SJSA1 (cell line): ENCODE measurements at regions not wholly inside any gene's neighbourhood (a gene's known extent, or its start where the extent isn't known, plus 50 kb on each side); places are given as distances from the start of the nearest gene placed in this dataset.
"Not testable (repeated sequence)": the region's sequence is repeated elsewhere in the genome, so short reads cannot be mapped to it uniquely, and the experiment has no call there.

Experiments
- DNase-seq, 2 experiments: peaks; one replicate each; pipeline ENCODE4 v3.0.0-alpha.2; 2015 to 2020; ENCODE audit warnings: low spot score in 2 of 2, low read depth in 1 of 2
- H3K27ac ChIP-seq: fragments of 250-450 bp; sonication (Bioruptor Pico); 2 replicates; pipeline ENCODE4 v1.5.1; 2020; ENCODE audit warnings: mild to moderate bottlenecking, moderate library complexity
- H3K27me3 ChIP-seq: fragments of 250-450 bp; sonication (Bioruptor Pico); replicated peaks from 2 replicates; pipeline ENCODE4 v1.5.1; 2020; ENCODE audit warnings: mild to moderate bottlenecking, moderate library complexity
- H3K36me3 ChIP-seq: fragments of 250-450 bp; sonication (Bioruptor Pico); 2 replicates; pipeline ENCODE4 v1.5.1; 2020; ENCODE audit warnings: mild to moderate bottlenecking
- H3K4me1 ChIP-seq: fragments of 250-450 bp; sonication (Bioruptor Pico); replicated peaks from 2 replicates; pipeline ENCODE4 v1.6.1; 2021; ENCODE audit warnings: mild to moderate bottlenecking
- H3K4me3 ChIP-seq: fragments of 250-450 bp; sonication (Bioruptor Pico); 2 replicates; pipeline ENCODE4 v1.5.1; 2020; ENCODE audit warnings: mild to moderate bottlenecking
- H3K9me3 ChIP-seq: fragments of 250-450 bp; sonication (Bioruptor Pico); replicated peaks from 2 replicates; pipeline ENCODE4 v1.5.1; 2020; ENCODE audit warnings: mild to moderate bottlenecking

DNA sequence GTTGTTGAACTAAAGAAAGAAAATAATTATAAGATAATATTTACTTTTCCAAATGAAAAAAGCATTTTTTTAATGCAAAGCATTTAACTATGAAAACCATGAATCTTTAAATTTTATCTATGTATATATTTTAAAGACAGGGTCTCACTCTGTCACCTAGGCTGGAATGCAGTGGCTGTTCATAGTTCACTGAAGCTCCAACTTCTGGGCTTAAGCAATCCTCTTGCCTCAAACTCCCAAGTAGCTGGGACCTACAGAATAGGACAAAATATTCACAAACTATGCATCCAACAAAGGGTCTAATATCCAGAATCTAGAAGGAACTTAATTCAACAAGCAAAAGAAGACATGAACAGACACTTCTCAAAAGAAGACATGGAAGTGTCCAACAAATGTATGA lies 55.9 kb upstream of the ALB start:
- Histone ChIP-seq H3K9me3 (no peaks in the 10 kb centered on the region), H3K4me1 (no peaks in the 10 kb centered on the region), H3K27ac (no peak overlapping the region), H3K27me3 (peaks cover 7% of the 10 kb centered on the region), H3K4me3 (no peak overlapping the region), H3K36me3 (no peaks in the 10 kb centered on the region)
- DNase-seq, result no peak

DNA sequence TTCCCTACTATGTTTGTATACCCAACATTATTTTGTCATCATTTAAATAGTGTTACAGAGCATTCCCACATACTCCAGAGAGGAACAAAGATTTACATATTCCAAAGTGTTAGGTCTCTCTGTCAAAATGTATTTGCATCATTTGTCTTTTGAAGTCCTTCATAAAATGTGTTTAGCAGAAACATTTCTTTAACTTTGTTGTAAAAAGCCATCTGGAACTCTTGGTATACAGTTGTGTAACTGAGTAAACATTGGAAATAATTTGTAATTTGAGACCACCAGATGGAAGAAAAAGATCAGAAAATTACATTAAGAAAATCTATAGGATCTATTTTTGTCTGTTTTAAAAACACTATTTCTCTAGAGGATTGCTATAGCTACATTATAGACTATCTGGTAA lies 56.6 kb upstream of the ALB start:
- Histone ChIP-seq H3K4me3 (no peak overlapping the region), H3K27ac (no peak overlapping the region), H3K9me3 (no peaks in the 10 kb centered on the region), H3K36me3 (no peaks in the 10 kb centered on the region), H3K4me1 (no peaks in the 10 kb centered on the region), H3K27me3 (peaks cover 7% of the 10 kb centered on the region)
- DNase-seq, result no peak

DNA sequence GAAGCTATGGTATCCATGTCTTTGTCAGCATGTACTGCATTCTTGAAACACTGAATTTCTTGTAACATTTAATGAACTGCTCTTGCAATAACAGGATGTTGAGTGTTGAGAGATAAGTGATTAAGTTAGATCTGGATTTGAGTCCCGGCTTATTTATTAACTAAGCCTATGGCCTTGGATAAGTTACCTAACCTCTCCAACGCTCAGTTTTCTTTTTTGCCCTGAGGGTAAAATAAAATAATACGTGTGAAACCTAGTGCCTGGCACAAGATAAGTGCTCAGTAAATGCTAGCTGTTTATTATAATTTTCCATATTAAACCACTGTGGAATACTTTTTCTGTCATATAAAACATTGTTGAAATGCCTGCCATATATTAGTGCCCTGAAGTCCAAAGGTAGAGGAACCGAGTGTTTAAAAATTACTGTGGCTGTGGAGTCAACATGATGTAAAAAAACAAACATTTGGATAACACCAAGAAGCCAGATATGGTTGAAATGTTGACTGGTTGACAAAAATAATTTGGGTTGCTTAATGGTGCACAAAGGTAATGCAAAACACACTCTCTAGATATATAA lies 58.6 kb upstream of the ALB start:
- no peak for DNase-seq
- H3K36me3 ChIP-seq, result no peaks in the 10 kb centered on the region
- no peak overlapping the region for H3K27ac ChIP-seq
- H3K27me3 ChIP-seq, result peaks cover 12% of the 10 kb centered on the region
- no peaks in the 10 kb centered on the region for H3K9me3 ChIP-seq
- H3K4me1 ChIP-seq, result no peaks in the 10 kb centered on the region
- H3K4me3 ChIP-seq, result no peak overlapping the region

DNA sequence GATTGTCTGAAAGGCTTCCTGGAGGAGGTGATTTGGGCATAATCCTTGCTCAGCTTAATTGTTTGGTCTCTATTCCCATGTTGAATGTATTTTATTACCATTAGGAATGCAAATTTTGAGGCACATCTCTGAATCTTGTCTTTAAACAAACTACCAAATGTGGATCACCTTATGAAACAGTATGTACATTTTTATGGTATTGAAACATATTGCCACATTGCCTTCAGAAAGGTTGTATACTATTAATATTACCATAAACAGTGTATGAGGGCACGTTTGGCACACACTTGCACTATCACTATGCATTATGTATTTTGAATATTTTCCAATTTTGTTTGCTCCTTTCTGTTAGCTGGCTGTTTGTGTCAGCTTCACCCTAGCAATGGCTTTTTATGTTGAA lies 60.0 kb upstream of the ALB start:
- no peak overlapping the region for H3K27ac ChIP-seq
- no peak for DNase-seq
- H3K27me3 ChIP-seq, result peaks cover 12% of the 10 kb centered on the region
- no peaks in the 10 kb centered on the region for H3K36me3 ChIP-seq
- H3K4me3 ChIP-seq, result no peak overlapping the region
- no peaks in the 10 kb centered on the region for H3K4me1 ChIP-seq
- no peaks in the 10 kb centered on the region for H3K9me3 ChIP-seq

DNA sequence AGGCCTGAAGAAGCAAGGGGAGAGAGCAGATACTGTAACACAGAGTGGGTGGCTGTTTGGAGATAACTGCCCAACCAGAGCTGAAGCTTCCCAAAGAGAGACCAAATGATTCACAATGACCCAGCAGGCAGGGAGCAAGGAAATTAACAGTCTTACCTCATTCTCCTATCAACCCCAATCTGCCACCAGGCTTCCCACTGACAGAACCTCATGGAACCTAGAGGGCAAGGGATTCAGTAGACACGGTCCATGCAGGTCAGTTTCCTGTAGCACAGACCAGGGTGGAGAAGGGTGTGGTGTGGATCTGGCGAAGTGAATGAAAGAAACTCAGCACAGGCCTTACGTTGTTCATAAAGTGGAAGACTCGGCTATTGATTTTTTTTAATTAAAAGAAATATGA lies 60.7 kb upstream of the ALB start:
- Histone ChIP-seq H3K4me3 (no peak overlapping the region), H3K36me3 (no peaks in the 10 kb centered on the region), H3K9me3 (no peaks in the 10 kb centered on the region), H3K27ac (no peak overlapping the region), H3K4me1 (no peaks in the 10 kb centered on the region), H3K27me3 (peaks cover 9% of the 10 kb centered on the region)
- no peak for DNase-seq

DNA sequence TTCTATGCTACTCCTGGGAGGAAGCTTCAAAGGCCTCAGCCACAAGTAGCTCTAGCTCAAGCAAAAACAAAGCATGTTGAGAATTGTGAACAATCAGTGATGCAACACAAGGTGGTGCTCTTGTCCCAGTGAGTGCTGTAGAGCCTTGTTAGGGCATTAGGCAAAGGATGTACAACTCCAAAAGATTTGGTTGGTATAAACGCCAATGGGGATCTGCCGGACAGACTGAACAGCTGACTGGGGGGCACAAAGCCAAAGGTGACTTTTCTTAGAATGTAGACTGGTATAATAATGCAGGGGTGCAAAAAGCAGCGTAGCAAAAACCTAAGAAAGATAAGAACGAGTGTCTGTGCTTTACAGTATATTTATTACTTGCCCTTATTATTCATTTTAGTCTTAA lies 62.6 kb upstream of the ALB start:
- Histone ChIP-seq H3K9me3 (no peaks in the 10 kb centered on the region), H3K4me3 (no peak overlapping the region), H3K27me3 (peaks cover 5% of the 10 kb centered on the region; the same call in 1 of the 2 replicates), H3K36me3 (no peaks in the 10 kb centered on the region), H3K4me1 (no peaks in the 10 kb centered on the region), H3K27ac (no peak overlapping the region)
- peak in 1 of 2 experiments; percentile 9 for DNase-seq

DNA sequence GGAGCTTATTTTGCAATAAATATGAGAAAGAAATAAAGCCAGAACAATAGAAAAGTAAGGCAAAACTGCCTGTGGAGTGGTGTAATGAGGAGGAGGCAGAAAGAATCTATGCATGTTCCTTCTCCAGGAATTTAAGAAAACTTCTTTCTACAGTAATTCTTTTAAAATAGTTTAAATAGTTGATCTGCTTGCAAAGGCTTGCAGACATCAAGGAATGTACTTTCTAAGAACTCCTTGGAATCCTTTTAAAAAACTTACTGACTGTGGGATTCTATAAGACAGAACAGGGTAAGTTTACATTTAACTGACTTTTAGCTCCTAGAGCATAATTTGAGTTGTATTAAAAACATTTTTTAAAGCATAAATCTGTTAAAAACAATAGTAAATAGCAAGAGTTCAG lies 63.2 kb upstream of the ALB start:
- Histone ChIP-seq H3K4me1 (no peaks in the 10 kb centered on the region), H3K4me3 (no peak overlapping the region)
- DNase-seq, result no peak

DNA sequence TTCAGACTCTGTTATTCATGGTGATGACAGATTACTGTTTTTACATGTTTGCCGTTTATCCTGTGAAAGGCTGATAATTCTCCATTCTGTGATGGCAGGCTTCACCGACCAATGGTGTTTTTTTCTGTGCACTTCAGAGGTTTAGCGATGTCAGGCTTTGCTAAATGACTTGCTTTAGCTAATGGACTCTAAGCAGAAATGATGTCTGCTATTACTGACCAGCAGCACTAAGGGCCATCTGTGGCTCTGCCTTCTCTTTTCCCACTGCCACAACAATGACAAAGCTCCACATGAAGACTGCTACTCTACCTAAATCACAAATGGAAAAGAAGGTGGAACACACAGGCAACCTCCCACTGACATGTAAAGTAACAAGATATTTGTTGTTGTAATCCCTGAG lies 68.4 kb upstream of the ALB start:
- DNase-seq, result no peak
- Histone ChIP-seq H3K36me3 (no peaks in the 10 kb centered on the region), H3K4me1 (no peaks in the 10 kb centered on the region), H3K27ac (no peak overlapping the region), H3K27me3 (peaks cover 2% of the 10 kb centered on the region; the same call in 1 of the 2 replicates), H3K4me3 (no peak overlapping the region), H3K9me3 (no peaks in the 10 kb centered on the region)

More for the DNA sequence above, 63.2 kb upstream of the ALB start:
- Histone ChIP-seq H3K27me3 (peaks cover 5% of the 10 kb centered on the region; the same call in 1 of the 2 replicates), H3K9me3 (no peaks in the 10 kb centered on the region), H3K36me3 (no peaks in the 10 kb centered on the region), H3K27ac (no peak overlapping the region)

DNA sequence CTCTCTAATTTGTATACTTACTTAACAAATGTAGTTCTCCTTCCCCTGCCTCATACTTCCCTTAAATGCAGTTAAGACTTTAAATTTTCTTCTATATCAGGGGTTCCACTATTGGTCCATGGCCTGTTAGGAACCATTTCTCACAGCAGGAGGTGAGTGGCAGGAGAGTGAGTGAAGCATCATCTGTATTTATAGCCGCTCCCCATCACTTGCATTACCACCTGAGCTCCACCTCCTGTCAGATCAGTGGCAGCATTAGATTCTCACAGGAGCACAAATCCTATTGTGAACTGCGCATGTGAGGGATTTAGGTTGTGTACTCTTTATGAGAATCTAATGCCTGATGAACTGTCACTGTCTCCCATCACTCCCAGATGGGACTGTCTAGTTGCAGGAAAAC lies 72.1 kb upstream of the ALB start:
- H3K9me3 ChIP-seq, DNase-seq, H3K27ac ChIP-seq, H3K36me3 ChIP-seq, H3K4me1 ChIP-seq, H3K27me3 ChIP-seq, H3K4me3 ChIP-seq: not testable (repeated sequence)

DNA sequence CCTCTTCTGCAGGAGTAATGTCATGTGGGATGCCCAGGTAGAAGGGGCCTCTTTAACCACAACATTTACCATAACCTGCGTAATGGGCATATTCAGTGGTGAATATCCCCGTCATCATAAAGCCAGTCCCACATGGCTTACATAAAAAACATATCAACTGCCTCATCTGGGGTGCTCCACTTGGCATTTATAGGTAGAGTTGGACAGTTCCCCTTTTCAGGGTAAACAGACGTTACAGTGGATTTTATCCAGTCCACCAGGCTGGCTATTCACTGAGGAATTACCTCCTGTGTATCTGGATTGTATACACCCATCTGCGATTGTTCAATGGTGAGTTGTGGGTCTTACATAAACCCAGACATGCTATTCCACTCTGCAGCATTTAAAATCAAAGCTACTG lies 70.7 kb upstream of the ANKRD17 start:
- Histone ChIP-seq H3K4me3 (no peak overlapping the region), H3K27ac (no peak overlapping the region), H3K4me1 (no peaks in the 10 kb centered on the region), H3K9me3 (no peaks in the 10 kb centered on the region), H3K36me3 (no peaks in the 10 kb centered on the region), H3K27me3 (no peaks in the 10 kb centered on the region)
- no peak for DNase-seq

DNA sequence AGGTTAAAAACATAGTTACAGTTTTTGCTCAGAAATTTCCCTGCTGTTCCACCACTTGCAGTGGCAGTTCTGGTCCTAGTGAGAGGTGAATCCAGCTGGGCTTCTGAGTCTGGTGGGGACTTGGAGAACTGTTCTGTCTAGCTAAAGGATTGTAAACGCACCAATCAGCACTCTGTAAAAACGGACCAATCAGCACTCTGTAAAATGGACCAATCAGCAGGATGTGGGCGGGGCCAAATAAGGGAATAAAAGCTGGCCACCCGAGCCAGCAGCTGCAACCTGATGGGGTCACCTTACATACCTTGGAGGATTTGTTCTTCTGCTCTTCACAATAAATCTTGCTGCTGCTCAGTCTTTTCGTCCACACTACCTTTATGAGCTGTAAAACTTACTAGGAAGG lies 67.2 kb upstream of the ANKRD17 start:
- H3K27ac ChIP-seq, H3K4me1 ChIP-seq, H3K27me3 ChIP-seq, H3K9me3 ChIP-seq, DNase-seq, H3K36me3 ChIP-seq, H3K4me3 ChIP-seq: not testable (repeated sequence)

DNA sequence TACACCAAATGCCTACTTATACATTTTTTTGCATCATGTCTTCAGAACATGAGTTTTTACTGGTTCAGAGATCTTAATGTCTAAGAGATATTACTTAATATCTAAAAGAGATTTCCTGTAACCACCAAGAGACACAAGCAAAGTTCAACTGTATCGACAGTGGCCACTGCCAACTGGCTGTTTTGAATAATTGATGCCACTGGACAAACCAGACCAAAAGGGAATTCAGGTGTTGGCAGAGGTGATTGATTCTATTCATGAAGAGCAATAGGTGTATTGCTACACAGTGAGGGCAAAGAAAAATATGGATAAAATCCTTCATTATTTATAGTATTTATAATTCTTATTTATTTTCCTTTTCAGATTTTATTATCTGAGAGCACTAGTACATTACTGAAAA lies 58.5 kb upstream of the ANKRD17 start:
- H3K4me1 ChIP-seq, result no peaks in the 10 kb centered on the region
- no peak overlapping the region for H3K4me3 ChIP-seq
- DNase-seq, result no peak
- no peaks in the 10 kb centered on the region for H3K36me3 ChIP-seq
- no peaks in the 10 kb centered on the region for H3K9me3 ChIP-seq
- no peaks in the 10 kb centered on the region; the same call in 1 of the 2 replicates for H3K27me3 ChIP-seq
- H3K27ac ChIP-seq, result no peak overlapping the region

DNA sequence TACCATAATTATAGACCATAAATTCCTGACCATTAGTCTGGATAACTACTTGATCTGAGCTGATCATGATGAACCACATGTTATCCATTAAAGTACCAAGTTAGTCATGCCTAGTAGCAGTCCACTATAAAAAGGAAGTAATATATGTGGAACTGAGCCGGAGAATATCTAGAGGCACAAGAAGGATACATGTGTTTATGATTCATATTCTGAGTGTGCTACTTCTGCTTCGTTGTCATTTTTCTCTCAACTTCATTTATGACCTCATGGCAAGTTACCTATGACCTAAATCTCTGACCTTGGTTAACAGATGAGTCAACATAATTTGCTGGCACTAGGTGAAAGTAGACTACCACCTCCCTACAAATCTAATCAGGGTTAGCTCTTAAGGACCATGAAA lies 56.5 kb upstream of the ANKRD17 start:
- no peak for DNase-seq
- H3K4me1 ChIP-seq, result no peaks in the 10 kb centered on the region
- no peaks in the 10 kb centered on the region; the same call in 1 of the 2 replicates for H3K9me3 ChIP-seq
- no peaks in the 10 kb centered on the region; the same call in 1 of the 2 replicates for H3K27me3 ChIP-seq
- no peak overlapping the region for H3K27ac ChIP-seq
- no peak overlapping the region for H3K4me3 ChIP-seq
- H3K36me3 ChIP-seq, result no peaks in the 10 kb centered on the region

DNA sequence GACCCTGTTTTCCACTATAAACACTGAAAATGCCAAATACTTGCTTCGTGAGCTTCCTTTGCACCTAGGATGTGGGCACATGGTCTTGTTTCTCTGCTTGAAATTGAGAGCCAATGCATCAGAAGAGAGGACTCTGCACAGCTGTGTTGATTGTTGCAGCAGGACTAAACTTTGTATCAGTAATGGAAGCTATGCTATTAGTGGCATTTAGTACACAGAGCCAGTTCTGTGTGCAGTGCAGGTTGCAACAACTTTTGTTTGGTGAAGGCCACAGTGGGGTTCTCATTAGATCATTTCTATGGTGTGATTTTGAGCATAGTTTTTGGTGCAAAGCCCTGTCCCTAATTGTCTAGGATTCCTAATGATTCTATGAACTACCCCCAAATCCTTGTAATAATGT lies 54.4 kb upstream of the ANKRD17 start:
- H3K4me1 ChIP-seq, result peaks cover 16% of the 10 kb centered on the region
- no peak overlapping the region for H3K4me3 ChIP-seq
- H3K27ac ChIP-seq, result no peak overlapping the region
- DNase-seq, result no peak
- H3K36me3 ChIP-seq, result no peaks in the 10 kb centered on the region
- peaks cover 3% of the 10 kb centered on the region; the same call in 1 of the 2 replicates for H3K9me3 ChIP-seq
- H3K27me3 ChIP-seq, result no peaks in the 10 kb centered on the region; the same call in 1 of the 2 replicates

DNA sequence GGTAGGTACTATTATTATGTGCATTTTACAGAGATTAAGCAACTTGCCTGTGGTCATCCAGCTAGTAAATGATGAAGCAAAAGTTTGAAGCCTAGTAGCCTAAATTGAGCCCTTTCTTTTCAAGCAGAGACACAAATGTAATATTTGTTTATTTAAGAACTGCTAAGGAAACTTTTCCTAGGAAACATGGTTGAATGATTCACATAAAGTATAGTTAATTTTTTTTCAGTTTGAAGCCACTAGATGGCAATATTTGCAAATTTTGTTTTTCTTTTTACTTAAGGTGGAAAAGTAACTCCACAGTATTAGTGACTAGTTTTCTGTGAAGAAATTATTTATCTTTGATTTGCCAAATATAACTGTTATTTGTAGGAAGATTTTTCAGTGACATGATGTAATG lies 52.8 kb upstream of the ANKRD17 start:
- H3K9me3 ChIP-seq, result peaks cover 3% of the 10 kb centered on the region; the same call in 1 of the 2 replicates
- H3K36me3 ChIP-seq, result no peaks in the 10 kb centered on the region
- peak in 1 of 2 experiments; percentile 44 for DNase-seq
- no peaks in the 10 kb centered on the region for H3K27me3 ChIP-seq
- peaks cover 16% of the 10 kb centered on the region for H3K4me1 ChIP-seq
- no peak overlapping the region for H3K4me3 ChIP-seq
- H3K27ac ChIP-seq, result no peak overlapping the region
